ENCODE measurements at regions not wholly inside any gene's neighbourhood (a gene's known extent, or its start where the extent isn't known, plus 50 kb on each side); places are given as distances from the start of the nearest gene placed in this dataset.

DNA sequence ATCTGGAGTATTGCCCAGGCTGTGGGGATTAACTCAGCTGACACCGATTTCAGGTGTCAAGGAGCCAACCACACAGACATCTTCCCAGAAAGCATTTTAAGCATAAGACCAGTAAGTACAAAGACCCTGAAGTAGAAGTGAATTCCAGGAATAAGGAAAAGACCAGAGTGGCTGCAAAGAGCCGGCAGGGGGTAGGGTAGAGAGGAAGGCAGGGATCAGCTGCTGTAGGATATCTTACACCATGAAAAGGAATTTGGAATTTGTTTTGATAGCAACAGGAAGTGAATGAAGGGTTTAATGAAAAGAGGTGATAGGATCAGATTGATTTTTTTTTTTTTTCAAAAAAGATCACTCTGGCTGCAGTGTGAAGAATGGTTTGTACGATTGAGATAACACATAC is 113.6 kb upstream of the PPARGC1A start:
- no peak for TF ChIP-seq POLR2A (IDR thresholded peaks at IDR 0.05)
- TF ChIP-seq, protein P1, sequence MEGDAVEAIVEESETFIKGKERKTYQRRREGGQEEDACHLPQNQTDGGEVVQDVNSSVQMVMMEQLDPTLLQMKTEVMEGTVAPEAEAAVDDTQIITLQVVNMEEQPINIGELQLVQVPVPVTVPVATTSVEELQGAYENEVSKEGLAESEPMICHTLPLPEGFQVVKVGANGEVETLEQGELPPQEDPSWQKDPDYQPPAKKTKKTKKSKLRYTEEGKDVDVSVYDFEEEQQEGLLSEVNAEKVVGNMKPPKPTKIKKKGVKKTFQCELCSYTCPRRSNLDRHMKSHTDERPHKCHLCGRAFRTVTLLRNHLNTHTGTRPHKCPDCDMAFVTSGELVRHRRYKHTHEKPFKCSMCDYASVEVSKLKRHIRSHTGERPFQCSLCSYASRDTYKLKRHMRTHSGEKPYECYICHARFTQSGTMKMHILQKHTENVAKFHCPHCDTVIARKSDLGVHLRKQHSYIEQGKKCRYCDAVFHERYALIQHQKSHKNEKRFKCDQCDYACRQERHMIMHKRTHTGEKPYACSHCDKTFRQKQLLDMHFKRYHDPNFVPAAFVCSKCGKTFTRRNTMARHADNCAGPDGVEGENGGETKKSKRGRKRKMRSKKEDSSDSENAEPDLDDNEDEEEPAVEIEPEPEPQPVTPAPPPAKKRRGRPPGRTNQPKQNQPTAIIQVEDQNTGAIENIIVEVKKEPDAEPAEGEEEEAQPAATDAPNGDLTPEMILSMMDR (IDR thresholded peaks at IDR 0.05), result no peak
